ENCODE measurements at regions not wholly inside any gene's neighbourhood (a gene's known extent, or its start where the extent isn't known, plus 50 kb on each side); places are given as distances from the start of the nearest gene placed in this dataset.

DNA sequence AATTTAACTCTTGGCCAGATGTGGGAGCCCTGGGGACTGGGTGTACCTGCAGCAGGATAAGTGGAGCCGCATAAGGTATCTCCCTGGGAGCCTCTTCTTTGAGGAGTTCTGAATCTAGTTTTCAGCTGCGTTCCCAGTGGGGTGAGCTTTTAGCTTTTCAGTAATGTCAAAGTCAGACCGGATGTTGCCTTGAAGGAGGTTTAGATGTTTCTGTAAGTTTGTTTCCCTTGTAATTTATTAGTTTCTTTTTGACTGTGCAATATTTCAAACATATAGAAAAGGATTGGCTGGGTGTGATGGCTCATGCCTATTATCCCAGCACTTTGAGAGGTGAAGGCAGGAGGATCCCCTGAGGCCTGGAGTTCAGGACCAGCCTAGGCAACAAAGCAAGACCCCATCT, 98.6 kb upstream of the EEF2KMT start:
- TF ChIP-seq EP300 (IDR thresholded peaks at IDR 0.05; ENCODE audit: borderline replicate concordance) = no peak
- TF ChIP-seq TCF12 (IDR thresholded peaks at IDR 0.05; ENCODE audit: low read depth) = no peak

All from Ishikawa (cell line).